ENCODE measurements at regions not wholly inside any gene's neighbourhood (a gene's known extent, or its start where the extent isn't known, plus 50 kb on each side); places are given as distances from the start of the nearest gene placed in this dataset.

DNA sequence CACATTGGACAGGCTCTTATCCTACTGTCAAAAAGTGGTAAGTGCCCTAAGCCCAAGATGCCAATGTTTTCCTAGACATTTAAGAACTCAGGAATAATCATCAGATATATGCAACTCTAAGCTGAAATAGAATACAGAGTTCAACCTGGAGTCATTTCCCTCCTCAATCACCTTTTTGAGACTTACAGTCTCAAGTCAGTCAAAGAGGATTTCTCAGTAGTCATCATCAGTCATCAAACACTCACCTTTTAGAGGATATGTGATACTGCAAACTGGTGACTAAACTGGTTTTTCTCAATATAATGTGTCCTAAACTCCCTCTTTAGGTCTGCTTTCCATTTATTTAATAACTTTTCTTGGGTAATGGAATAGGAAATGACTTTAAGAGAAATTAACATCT, 145.3 kb upstream of the ADAMTS5 start:
- TF ChIP-seq RAD21 (IDR thresholded peaks at IDR 0.05; ENCODE audit: low read depth) (no peak), TEAD4 (IDR thresholded peaks at IDR 0.05) (no peak), EP300 (IDR thresholded peaks at IDR 0.05; ENCODE audit: borderline replicate concordance) (peak; percentile 40; the same call in 1 of the 2 replicates), YY1 (IDR thresholded peaks at IDR 0.05; ENCODE audit: low read depth) (no peak), NFIC (IDR thresholded peaks at IDR 0.05) (no peak)

DNA sequence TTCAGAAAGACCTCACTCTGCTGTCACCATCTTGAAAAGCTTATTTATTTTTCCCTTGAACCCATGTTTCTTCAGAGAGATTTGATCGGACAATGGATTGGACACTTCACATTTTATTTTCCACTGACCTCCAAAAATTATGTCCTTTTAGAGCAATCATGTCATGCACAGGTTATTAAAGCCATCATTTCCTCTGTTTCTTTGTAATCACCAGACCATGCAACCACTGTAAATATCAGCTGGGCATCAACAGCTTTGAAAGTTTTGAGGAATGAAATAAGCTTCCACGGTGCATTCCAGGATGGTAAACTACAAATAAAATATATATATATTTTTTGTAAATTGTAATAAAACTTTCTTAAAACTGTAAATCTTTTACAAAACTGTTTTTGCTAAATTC, 144.1 kb upstream of the ADAMTS5 start:
- TF ChIP-seq YY1 (IDR thresholded peaks at IDR 0.05; ENCODE audit: low read depth) (no peak), TCF12 (IDR thresholded peaks at IDR 0.05; ENCODE audit: low read depth) (peak; percentile 93), CREB1 (IDR thresholded peaks at IDR 0.05; ENCODE audit: low read depth) (peak; percentile 49; the same call in 1 of the 2 replicates), TEAD4 (IDR thresholded peaks at IDR 0.05) (peak; percentile 85), NFIC (IDR thresholded peaks at IDR 0.05) (peak; percentile 77), CEBPB (IDR thresholded peaks at IDR 0.05) (peak; percentile 47; the same call in 1 of the 2 replicates), ZBTB7A (IDR thresholded peaks at IDR 0.05; ENCODE audit: low read depth) (no peak), EP300 (IDR thresholded peaks at IDR 0.05; ENCODE audit: borderline replicate concordance) (peak; percentile 97), FOXM1 (IDR thresholded peaks at IDR 0.05; ENCODE audit: borderline replicate concordance, low read depth) (peak; percentile 97), TAF1 (IDR thresholded peaks at IDR 0.05; ENCODE audit: low read depth) (no peak)
- TF ChIP-seq, protein P1, sequence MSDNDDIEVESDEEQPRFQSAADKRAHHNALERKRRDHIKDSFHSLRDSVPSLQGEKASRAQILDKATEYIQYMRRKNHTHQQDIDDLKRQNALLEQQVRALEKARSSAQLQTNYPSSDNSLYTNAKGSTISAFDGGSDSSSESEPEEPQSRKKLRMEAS (IDR thresholded peaks at IDR 0.05): 0 out of 2 replicates have a peak, but pooled peaks have one; percentile 16
- TF ChIP-seq, protein P2, sequence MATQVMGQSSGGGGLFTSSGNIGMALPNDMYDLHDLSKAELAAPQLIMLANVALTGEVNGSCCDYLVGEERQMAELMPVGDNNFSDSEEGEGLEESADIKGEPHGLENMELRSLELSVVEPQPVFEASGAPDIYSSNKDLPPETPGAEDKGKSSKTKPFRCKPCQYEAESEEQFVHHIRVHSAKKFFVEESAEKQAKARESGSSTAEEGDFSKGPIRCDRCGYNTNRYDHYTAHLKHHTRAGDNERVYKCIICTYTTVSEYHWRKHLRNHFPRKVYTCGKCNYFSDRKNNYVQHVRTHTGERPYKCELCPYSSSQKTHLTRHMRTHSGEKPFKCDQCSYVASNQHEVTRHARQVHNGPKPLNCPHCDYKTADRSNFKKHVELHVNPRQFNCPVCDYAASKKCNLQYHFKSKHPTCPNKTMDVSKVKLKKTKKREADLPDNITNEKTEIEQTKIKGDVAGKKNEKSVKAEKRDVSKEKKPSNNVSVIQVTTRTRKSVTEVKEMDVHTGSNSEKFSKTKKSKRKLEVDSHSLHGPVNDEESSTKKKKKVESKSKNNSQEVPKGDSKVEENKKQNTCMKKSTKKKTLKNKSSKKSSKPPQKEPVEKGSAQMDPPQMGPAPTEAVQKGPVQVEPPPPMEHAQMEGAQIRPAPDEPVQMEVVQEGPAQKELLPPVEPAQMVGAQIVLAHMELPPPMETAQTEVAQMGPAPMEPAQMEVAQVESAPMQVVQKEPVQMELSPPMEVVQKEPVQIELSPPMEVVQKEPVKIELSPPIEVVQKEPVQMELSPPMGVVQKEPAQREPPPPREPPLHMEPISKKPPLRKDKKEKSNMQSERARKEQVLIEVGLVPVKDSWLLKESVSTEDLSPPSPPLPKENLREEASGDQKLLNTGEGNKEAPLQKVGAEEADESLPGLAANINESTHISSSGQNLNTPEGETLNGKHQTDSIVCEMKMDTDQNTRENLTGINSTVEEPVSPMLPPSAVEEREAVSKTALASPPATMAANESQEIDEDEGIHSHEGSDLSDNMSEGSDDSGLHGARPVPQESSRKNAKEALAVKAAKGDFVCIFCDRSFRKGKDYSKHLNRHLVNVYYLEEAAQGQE (IDR thresholded peaks at IDR 0.05; ENCODE audit: low read depth): no peak
- TF ChIP-seq, protein P3, sequence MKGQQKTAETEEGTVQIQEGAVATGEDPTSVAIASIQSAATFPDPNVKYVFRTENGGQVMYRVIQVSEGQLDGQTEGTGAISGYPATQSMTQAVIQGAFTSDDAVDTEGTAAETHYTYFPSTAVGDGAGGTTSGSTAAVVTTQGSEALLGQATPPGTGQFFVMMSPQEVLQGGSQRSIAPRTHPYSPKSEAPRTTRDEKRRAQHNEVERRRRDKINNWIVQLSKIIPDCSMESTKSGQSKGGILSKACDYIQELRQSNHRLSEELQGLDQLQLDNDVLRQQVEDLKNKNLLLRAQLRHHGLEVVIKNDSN (IDR thresholded peaks at IDR 0.05): no peak

DNA sequence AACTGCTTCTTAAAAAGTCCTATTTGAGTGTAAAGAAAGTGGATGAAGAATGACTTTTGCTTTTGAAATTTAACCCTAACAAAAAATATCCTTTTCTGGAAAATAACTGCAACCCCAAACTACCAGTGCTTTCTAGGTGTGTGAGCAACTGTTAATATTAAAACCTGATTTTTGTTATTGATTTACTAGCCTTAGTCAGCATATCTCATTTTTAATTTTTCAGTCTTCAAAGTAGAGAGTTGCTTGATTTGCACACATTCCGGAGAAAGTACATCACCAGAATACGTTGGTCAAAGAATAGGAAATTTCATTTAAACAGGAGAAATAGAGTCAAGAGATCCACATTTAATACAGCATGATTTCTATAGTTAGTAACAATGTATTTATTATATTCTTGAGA, 141.8 kb upstream of the ADAMTS5 start:
- TF ChIP-seq, protein P3 (IDR thresholded peaks at IDR 0.05): no peak
- no peak for TF ChIP-seq EGR1 (IDR thresholded peaks at IDR 0.05)
- TF ChIP-seq NFIC (IDR thresholded peaks at IDR 0.05): no peak
- no peak for TF ChIP-seq RAD21 (IDR thresholded peaks at IDR 0.05; ENCODE audit: low read depth)
- TF ChIP-seq FOXM1 (IDR thresholded peaks at IDR 0.05; ENCODE audit: borderline replicate concordance, low read depth): no peak
- TF ChIP-seq TEAD4 (IDR thresholded peaks at IDR 0.05): no peak
- TF ChIP-seq TAF1 (IDR thresholded peaks at IDR 0.05; ENCODE audit: low read depth): no peak
- TF ChIP-seq, protein P1 (IDR thresholded peaks at IDR 0.05): no peak
- TF ChIP-seq, protein P2 (IDR thresholded peaks at IDR 0.05; ENCODE audit: low read depth): no peak
- TF ChIP-seq CEBPB (IDR thresholded peaks at IDR 0.05): no peak
- no peak for TF ChIP-seq TCF12 (IDR thresholded peaks at IDR 0.05; ENCODE audit: low read depth)
- TF ChIP-seq ZBTB7A (IDR thresholded peaks at IDR 0.05; ENCODE audit: low read depth): no peak

DNA sequence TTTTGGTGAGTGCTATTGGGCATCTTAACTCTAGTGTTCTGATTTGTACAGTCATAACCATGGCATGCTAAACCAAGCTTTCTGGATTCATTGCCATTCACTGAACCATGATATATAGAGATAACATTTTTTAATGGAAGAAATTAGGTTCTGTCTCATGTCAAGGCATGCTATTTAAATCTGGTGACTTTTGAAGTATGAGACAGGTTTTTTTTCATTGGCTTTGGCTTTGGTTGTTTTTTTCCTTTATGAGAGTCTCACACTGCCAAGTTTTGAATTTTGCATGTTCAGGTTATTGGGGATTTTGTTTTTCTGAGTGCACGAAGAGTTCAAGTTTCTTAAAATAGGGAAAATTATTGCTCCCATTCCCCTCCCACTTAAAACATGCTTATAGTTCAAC, 141.3 kb upstream of the ADAMTS5 start:
- TF ChIP-seq TCF12 (IDR thresholded peaks at IDR 0.05; ENCODE audit: low read depth) (peak; percentile 42; the same call in 1 of the 2 replicates), YY1 (IDR thresholded peaks at IDR 0.05; ENCODE audit: low read depth) (no peak), FOXM1 (IDR thresholded peaks at IDR 0.05; ENCODE audit: borderline replicate concordance, low read depth) (peak; percentile 77), TEAD4 (IDR thresholded peaks at IDR 0.05) (peak; percentile 35; the same call in 1 of the 2 replicates), NFIC (IDR thresholded peaks at IDR 0.05) (peak; percentile 59), EP300 (IDR thresholded peaks at IDR 0.05; ENCODE audit: borderline replicate concordance) (peak; percentile 75)
- TF ChIP-seq, protein P1 (IDR thresholded peaks at IDR 0.05): no peak

DNA sequence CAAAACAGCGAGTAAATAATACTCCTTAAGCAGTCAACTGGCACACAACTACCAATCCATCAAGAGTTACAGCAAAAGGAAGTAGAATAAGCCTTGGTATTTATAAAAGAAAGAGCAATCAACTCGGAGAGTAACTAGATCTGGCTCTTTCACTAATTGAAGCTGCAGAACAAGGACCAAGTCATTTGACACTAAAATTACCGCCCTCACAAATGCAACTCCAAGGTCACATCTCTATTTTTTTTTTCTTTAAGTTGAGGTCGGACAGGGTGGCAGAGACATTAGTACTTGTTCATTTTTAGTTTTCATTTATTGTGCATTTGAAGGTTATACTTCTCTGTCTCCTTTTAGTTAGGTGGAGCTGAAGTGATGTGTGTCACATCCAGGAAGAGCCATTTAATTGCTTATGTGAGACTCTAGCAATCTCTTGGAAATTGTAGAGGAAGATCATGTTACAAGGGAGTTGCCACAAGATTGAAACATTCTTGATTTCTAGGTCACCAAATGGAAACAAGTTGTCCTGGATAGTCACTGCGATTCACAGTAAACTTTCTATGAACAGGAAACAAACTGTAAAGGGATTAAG, 138.1 kb upstream of the ADAMTS5 start:
- TF ChIP-seq ZBTB7A (IDR thresholded peaks at IDR 0.05; ENCODE audit: low read depth) (no peak), CREB1 (IDR thresholded peaks at IDR 0.05; ENCODE audit: low read depth) (no peak), CEBPB (IDR thresholded peaks at IDR 0.05) (peak; percentile 24; the same call in 1 of the 2 replicates), YY1 (IDR thresholded peaks at IDR 0.05; ENCODE audit: low read depth) (no peak), TEAD4 (IDR thresholded peaks at IDR 0.05) (peak; percentile 85), RAD21 (IDR thresholded peaks at IDR 0.05; ENCODE audit: low read depth) (no peak; the same call in 1 of the 2 replicates), TAF1 (IDR thresholded peaks at IDR 0.05; ENCODE audit: low read depth) (no peak), EGR1 (IDR thresholded peaks at IDR 0.05) (peak; percentile 48), FOXM1 (IDR thresholded peaks at IDR 0.05; ENCODE audit: borderline replicate concordance, low read depth) (peak; percentile 89), EP300 (IDR thresholded peaks at IDR 0.05; ENCODE audit: borderline replicate concordance) (peak; percentile 89), TCF12 (IDR thresholded peaks at IDR 0.05; ENCODE audit: low read depth) (peak; percentile 90), NFIC (IDR thresholded peaks at IDR 0.05) (peak; percentile 84)
- TF ChIP-seq, protein P1 (IDR thresholded peaks at IDR 0.05): peak; percentile 60
- TF ChIP-seq, protein P3 (IDR thresholded peaks at IDR 0.05): peak; percentile 15; the same call in 1 of the 2 replicates
- TF ChIP-seq, protein P2 (IDR thresholded peaks at IDR 0.05; ENCODE audit: low read depth): no peak

Data from Ishikawa (cell line).